Adipocyte (in vitro differentiated cells): ENCODE measurements at regions not wholly inside any gene's neighbourhood (a gene's known extent, or its start where the extent isn't known, plus 50 kb on each side); places are given as distances from the start of the nearest gene placed in this dataset.
"Not testable (repeated sequence)": the region's sequence is repeated elsewhere in the genome, so short reads cannot be mapped to it uniquely, and the experiment has no call there.

Experiments
- DNase-seq: peaks from one replicate; pipeline ENCODE4 v3.0.0-alpha.2; 2015; ENCODE audit warnings: low read depth
- H3K27me3 ChIP-seq: replicated peaks from 2 replicates; pipeline ENCODE4 v1.7.0; 2013; ENCODE audit warnings: mild to moderate bottlenecking, low read length, moderate library complexity; ENCODE audit not compliant: control insufficient read depth, insufficient read depth
- H3K36me3 ChIP-seq: 2 replicates; pipeline ENCODE4 v1.7.0; 2013; ENCODE audit warnings: low read length, mild to moderate bottlenecking, moderate library complexity; ENCODE audit not compliant: control insufficient read depth, insufficient read depth, severe bottlenecking
- H3K4me1 ChIP-seq: 2 replicates; pipeline ENCODE4 v1.7.0; 2013; ENCODE audit warnings: mild to moderate bottlenecking, low read length, moderate library complexity; ENCODE audit not compliant: control insufficient read depth, insufficient read depth
- H3K4me3 ChIP-seq: 2 replicates; pipeline ENCODE4 v1.7.0; 2013; ENCODE audit warnings: mild to moderate bottlenecking, low read length, moderate library complexity
- H3K9ac ChIP-seq: 2 replicates; pipeline ENCODE4 v1.7.0; 2013; ENCODE audit warnings: mild to moderate bottlenecking, low read length, moderate library complexity
- H3K9me3 ChIP-seq: 2 replicates; pipeline ENCODE4 v1.7.0; 2013; ENCODE audit warnings: mild to moderate bottlenecking, low read length, moderate library complexity; ENCODE audit not compliant: control insufficient read depth

DNA sequence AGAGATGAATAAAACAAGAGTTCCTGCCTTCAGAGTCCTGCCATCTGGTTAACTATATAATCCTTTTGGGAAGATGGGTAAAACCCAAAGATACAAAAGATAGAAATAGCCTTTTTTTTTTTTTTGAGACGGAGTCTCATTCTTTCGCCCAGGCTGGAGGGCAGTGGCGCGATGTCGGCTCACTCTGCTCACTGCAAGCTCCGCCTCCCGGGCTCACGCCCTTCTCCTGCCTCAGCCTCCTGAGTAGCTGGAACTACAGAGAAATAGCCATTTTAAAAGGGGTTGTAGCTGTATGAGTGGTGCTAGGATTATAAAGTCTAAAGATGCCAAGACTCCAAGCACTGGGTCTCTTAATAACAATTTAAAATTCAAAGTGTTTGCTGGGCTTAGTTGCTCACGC is 97.2 kb downstream of the KDR start:
- H3K9ac ChIP-seq: no peak overlapping the region
- DNase-seq: no peak
- H3K9me3 ChIP-seq: peaks cover 4% of the 10 kb centered on the region
- H3K4me1 ChIP-seq: no peaks in the 10 kb centered on the region
- no peak overlapping the region for H3K4me3 ChIP-seq
- H3K27me3 ChIP-seq: peaks cover 10% of the 10 kb centered on the region
- no peaks in the 10 kb centered on the region for H3K36me3 ChIP-seq

DNA sequence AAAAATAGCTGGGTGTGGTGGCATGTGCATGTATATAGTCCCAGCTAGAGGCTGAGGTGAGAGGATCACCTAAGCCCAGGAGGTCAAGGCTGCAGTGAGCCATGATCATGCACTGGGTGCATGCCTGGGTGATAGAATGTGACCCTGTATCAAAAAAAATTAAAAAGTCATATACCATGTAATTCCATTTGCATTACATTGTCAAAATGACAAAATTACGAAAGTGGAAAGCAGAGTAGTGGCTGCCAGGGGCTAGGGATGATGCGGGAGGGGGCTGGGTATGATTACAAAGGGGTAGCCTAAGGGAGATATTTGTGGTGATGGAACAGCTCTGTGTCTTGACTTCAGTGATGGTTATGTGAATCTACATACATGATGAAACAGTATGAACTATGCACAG is 97.8 kb downstream of the KDR start:
- Histone ChIP-seq H3K36me3 (no peaks in the 10 kb centered on the region), H3K9ac (no peak overlapping the region), H3K4me3 (no peak overlapping the region), H3K27me3 (peaks cover 5% of the 10 kb centered on the region), H3K4me1 (no peaks in the 10 kb centered on the region), H3K9me3 (peaks cover 7% of the 10 kb centered on the region)
- DNase-seq: no peak

DNA sequence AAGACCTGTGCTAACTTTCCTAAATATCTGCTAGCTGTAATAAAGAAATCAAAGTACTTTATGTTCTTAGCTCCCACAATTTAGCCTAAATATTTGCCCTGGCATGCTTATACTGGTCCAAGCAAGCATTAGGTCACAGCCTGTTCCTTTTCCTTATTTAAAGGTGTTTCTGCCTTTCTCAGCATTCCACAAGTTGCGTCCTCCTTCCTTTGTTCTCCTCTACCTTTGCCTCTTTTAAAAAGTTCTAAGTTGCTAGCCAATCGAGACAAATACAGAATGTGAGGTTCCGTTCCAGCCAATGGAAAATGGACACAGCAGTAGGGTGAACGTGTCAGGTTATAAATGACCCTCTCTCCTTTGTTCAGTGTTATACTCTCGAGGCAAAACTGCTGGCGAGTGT is 99.9 kb downstream of the KDR start:
- not testable (repeated sequence) for H3K4me3 ChIP-seq, DNase-seq

DNA sequence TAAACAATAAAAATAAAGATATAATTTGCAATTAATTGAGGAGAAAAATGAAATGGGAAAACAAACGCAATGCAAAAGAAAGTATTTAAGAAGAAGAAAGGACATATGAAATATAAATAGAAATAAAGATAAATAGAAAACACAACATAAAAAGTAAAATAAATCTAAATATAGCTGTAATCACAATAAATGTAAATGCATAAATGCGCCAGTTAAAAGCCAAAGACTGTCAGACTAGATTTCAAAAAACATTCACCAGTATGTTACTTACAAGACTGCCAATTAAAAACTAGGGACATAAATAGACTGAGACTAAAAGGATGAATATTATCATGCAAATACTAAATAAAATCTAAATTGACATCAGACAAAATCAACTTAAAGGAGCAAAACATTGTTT is 102.4 kb downstream of the KDR start:
- DNase-seq: no peak
- Histone ChIP-seq H3K4me3 (no peak overlapping the region), H3K27me3 (no peaks in the 10 kb centered on the region), H3K36me3 (no peaks in the 10 kb centered on the region), H3K9me3 (peaks cover 7% of the 10 kb centered on the region), H3K9ac (no peak overlapping the region), H3K4me1 (no peaks in the 10 kb centered on the region)

More for the DNA sequence above, 99.9 kb downstream of the KDR start:
- not testable (repeated sequence) for H3K27me3 ChIP-seq, H3K4me1 ChIP-seq, H3K9me3 ChIP-seq, H3K36me3 ChIP-seq, H3K9ac ChIP-seq

DNA sequence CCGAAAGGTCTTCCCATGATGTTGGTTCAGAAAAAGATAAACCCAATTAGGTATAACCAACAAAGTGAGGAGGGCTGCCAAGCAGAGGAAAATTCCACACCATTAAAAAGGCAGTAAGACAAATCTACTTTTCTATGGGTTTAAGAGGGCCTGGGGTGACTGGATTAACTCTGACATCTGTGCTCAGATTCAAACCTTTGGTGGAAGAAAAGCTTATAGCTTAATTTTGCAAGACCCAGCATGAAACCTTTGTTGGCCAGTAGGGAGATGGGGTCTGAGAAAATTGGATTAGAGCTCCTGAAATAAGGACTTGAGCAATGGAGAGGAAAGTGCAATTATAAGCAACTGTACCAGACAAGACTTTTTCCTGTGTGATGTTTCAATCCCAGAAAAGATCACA is 104.2 kb downstream of the KDR start:
- Histone ChIP-seq H3K27me3 (no peaks in the 10 kb centered on the region), H3K4me3 (no peak overlapping the region), H3K9me3 (peaks cover 7% of the 10 kb centered on the region), H3K9ac (no peak overlapping the region), H3K4me1 (no peaks in the 10 kb centered on the region), H3K36me3 (no peaks in the 10 kb centered on the region)
- DNase-seq: no peak

DNA sequence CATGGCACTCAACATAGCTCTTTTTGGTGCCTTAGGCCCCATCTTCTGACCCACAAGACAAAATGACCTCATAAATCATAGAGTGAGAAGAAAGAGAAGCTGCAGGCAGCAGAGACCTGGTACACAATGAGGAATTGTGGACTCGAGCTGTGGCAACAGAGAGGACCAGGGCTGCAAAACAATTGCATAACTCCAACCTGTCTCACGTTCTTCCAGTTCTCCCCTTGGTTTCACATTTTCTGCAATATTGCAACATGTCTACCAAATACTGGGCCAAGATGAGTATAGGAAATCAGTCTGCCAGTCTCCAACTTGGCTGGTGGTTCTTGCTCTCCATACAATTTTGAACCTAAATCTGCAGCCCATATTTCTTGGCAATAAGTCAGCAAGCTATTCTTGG is 105.3 kb downstream of the KDR start:
- no peak for DNase-seq
- Histone ChIP-seq H3K4me1 (no peaks in the 10 kb centered on the region), H3K4me3 (no peak overlapping the region), H3K27me3 (no peaks in the 10 kb centered on the region), H3K9me3 (peaks cover 7% of the 10 kb centered on the region), H3K9ac (no peak overlapping the region), H3K36me3 (no peaks in the 10 kb centered on the region)

DNA sequence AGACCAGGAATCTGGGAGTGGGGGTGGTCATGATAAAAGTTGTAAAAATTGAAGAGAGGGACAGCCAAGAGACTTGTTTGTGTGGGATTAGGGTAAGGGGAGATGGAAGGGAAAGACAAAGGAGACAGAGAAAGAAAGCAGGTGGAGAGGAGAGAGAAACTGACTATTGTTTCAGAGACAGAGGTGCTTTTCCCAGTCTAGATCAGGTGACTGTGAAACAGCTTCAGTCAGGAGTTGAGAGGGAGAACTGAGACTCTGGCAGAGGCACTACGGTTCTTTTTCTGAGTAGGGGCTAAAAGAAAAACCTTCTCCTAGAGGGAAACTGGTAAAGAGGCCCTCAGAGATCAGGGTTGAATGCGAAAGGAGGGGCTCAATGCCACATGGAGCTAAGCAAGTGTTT is 106.4 kb downstream of the KDR start:
- Histone ChIP-seq H3K4me3 (no peak overlapping the region), H3K27me3 (no peaks in the 10 kb centered on the region), H3K4me1 (no peaks in the 10 kb centered on the region), H3K9me3 (peaks cover 7% of the 10 kb centered on the region), H3K9ac (no peak overlapping the region), H3K36me3 (no peaks in the 10 kb centered on the region)
- no peak for DNase-seq

DNA sequence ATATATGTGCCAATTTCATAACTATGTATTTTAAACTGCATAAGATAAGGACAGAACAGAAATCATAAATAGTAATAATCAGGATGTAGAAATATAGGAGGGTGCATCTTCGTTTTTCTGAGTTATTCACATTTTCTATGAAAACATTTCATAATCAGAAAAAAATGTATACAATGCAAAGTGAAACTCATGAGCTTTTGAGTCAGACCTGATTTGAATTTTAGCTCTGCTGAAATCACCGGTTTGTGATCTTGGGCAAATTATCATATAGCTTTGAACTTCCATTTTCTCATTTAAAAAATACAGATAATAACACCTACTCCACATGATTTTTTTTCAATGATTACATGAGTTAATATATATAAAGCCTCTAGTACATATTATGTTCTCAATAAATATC is 106.9 kb downstream of the KDR start:
- H3K4me1 ChIP-seq: no peaks in the 10 kb centered on the region
- no peaks in the 10 kb centered on the region for H3K27me3 ChIP-seq
- H3K4me3 ChIP-seq: no peak overlapping the region
- peak; percentile 62 for DNase-seq
- peaks cover 6% of the 10 kb centered on the region for H3K9me3 ChIP-seq
- no peak overlapping the region for H3K9ac ChIP-seq
- H3K36me3 ChIP-seq: no peaks in the 10 kb centered on the region

DNA sequence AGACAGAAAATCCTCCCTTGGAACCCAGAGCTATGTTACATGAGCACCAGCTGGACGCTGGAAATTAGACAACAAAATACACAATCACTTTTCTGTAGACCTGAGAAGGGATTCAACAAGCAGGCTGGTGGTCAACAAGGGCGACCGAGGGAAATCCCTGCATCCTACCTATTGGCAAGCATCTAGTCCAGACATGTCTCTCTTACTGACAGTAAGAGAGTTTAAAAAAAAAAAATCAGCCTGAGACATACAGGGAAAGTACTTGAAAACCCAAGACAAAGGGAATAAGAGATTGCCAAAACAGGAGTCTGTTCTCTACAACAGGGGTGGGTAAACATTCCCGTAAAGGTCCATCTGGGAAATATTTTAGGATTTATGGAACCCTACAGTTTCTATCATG is 108.0 kb downstream of the KDR start:
- no peak for DNase-seq
- H3K27me3 ChIP-seq: no peaks in the 10 kb centered on the region
- no peaks in the 10 kb centered on the region for H3K36me3 ChIP-seq
- no peaks in the 10 kb centered on the region for H3K9me3 ChIP-seq
- H3K4me1 ChIP-seq: no peaks in the 10 kb centered on the region
- H3K9ac ChIP-seq: no peak overlapping the region
- H3K4me3 ChIP-seq: no peak overlapping the region

DNA sequence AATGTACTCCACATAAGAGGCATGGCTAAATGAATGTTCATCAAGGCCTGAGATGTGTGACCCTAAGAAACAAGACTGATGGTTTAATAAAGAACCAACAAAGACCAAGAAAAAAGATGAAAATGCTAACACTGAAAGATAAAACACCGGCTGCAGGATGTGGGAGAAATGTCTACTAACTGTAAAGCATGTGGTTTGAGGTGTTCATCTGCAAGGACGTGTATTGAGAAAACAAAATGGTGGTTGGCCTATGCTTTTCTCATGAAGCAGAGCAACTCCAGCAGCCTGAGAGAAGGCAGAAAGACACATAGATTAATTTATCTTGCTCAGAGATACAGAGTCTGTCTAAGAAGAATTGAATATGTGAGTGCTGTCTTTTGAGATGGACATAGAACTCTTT is 109.3 kb downstream of the KDR start:
- Histone ChIP-seq H3K4me3 (no peak overlapping the region), H3K36me3 (no peaks in the 10 kb centered on the region), H3K27me3 (no peaks in the 10 kb centered on the region), H3K9ac (no peak overlapping the region), H3K9me3 (no peaks in the 10 kb centered on the region), H3K4me1 (no peaks in the 10 kb centered on the region)
- DNase-seq: no peak

DNA sequence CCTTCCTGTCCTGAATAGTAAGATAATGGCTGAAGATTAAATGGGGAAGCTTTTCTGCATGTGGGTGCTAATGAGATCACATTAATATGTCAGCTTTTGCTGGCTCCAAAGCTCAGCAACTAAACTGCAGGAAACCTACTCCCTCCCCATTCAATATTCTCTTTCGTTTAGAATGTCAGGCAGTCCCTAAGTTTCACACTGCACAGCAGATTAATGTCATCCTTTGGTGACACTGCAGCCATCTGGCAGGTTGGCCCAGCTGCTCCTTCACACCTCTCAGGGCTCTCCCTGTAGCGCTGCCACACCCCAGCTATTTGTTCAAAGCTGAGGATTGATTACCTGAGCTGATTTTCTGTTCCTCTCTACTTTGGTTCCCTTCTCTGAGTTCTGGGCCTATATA is 110.5 kb downstream of the KDR start:
- Histone ChIP-seq H3K36me3 (no peaks in the 10 kb centered on the region), H3K9ac (no peak overlapping the region), H3K9me3 (no peaks in the 10 kb centered on the region), H3K4me1 (no peaks in the 10 kb centered on the region), H3K4me3 (no peak overlapping the region), H3K27me3 (no peaks in the 10 kb centered on the region)
- no peak for DNase-seq

DNA sequence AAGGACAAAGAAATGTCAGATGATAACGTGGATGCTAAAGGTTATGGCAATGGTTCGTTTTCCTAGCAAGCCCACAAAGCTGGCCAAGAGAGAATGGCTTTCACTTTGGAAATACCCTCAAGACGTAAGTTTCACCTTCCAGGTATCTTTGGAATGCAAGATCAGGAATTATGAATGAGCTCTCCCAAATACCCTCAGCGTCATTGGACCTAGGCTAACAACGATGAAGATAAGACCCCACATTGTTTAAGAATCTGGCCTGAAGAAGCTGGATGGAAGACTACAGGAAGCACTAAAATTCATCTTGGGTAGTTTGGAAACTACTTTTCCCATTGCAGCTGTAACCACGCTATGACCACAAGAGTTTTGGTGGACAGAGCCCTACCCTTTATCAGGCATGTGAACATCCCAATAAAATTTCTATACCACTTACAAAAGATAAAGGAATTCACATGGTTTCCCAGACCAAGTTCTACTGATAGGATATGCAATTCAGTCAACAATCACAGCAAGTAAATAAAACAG is 111.9 kb downstream of the KDR start:
- no peaks in the 10 kb centered on the region for H3K27me3 ChIP-seq
- H3K9me3 ChIP-seq: no peaks in the 10 kb centered on the region
- DNase-seq: no peak
- H3K4me3 ChIP-seq: no peak overlapping the region
- no peaks in the 10 kb centered on the region for H3K4me1 ChIP-seq
- H3K36me3 ChIP-seq: no peaks in the 10 kb centered on the region
- no peak overlapping the region for H3K9ac ChIP-seq
